CD4-positive, alpha-beta T cell treated with Interleukin-6 at 100 ng/mL for 8 hours (primary cell): ENCODE measurements at regions not wholly inside any gene's neighbourhood (a gene's known extent, or its start where the extent isn't known, plus 50 kb on each side); places are given as distances from the start of the nearest gene placed in this dataset.
A peak's percentile ranks its signal among the peaks of the same experiment; 100 is the strongest.
"Not testable (repeated sequence)": the region's sequence is repeated elsewhere in the genome, so short reads cannot be mapped to it uniquely, and the experiment has no call there.

Source experiments
- DNase-seq: peaks from one replicate; pipeline ENCODE4 v3.0.0-alpha.2; 2020; ENCODE audit warnings: mixed read lengths, low spot score

GRCh38 chr12:9449181-9449580, 158.5 kb downstream of the KLRB1 start:
- no peak for DNase-seq

GRCh38 chr12:9448648-9449047, 159.1 kb downstream of the KLRB1 start:
- DNase-seq, result not testable (repeated sequence)

- peak; percentile 90 for DNase-seq
Observed at GRCh38 chr12:9447791-9448614, 159.7 kb downstream of the KLRB1 start.

- not testable (repeated sequence) for DNase-seq
Observed at GRCh38 chr12:9446883-9447761, 160.6 kb downstream of the KLRB1 start.

- DNase-seq, result not testable (repeated sequence)
Observed at GRCh38 chr12:9440428-9440827, 167.3 kb downstream of the KLRB1 start.

- DNase-seq, result not testable (repeated sequence)
Observed at GRCh38 chr12:9435682-9436081, 172.0 kb downstream of the KLRB1 start.

GRCh38 chr12:9430385-9430784, 177.3 kb downstream of the KLRB1 start:
- not testable (repeated sequence) for DNase-seq

- not testable (repeated sequence) for DNase-seq
Observed at GRCh38 chr12:9428856-9429255, 178.9 kb downstream of the KLRB1 start.

- DNase-seq, result not testable (repeated sequence)
Observed at GRCh38 chr12:9425429-9425828, 182.3 kb downstream of the KLRB1 start.

- DNase-seq, result not testable (repeated sequence)
Observed at GRCh38 chr12:9424175-9424740, 183.5 kb downstream of the KLRB1 start.

GRCh38 chr12:9422689-9423088, 185.0 kb downstream of the KLRB1 start:
- not testable (repeated sequence) for DNase-seq

GRCh38 chr12:9421520-9422086, 186.1 kb downstream of the KLRB1 start:
- DNase-seq, result not testable (repeated sequence)

- DNase-seq, result not testable (repeated sequence)
Observed at GRCh38 chr12:9420817-9421519, 186.7 kb downstream of the KLRB1 start.

GRCh38 chr12:9418669-9419041, 189.1 kb downstream of the KLRB1 start:
- DNase-seq, result not testable (repeated sequence)

GRCh38 chr12:9417947-9418668, 189.6 kb downstream of the KLRB1 start:
- not testable (repeated sequence) for DNase-seq

GRCh38 chr12:9417341-9417740, 190.4 kb downstream of the KLRB1 start:
- not testable (repeated sequence) for DNase-seq

- not testable (repeated sequence) for DNase-seq
Observed at GRCh38 chr12:9416346-9416745, 191.4 kb downstream of the KLRB1 start.

- not testable (repeated sequence) for DNase-seq
Observed at GRCh38 chr12:9415898-9416297, 191.8 kb downstream of the KLRB1 start.

GRCh38 chr12:9413862-9414261, 193.9 kb downstream of the KLRB1 start:
- DNase-seq, result not testable (repeated sequence)

GRCh38 chr12:9412459-9412858, 195.3 kb downstream of the KLRB1 start:
- DNase-seq, result not testable (repeated sequence)
